Activated CD4-positive, alpha-beta memory T cell treated with anti-CD3 and anti-CD28 coated beads, Interleukin-2, amount 10 ng/mL, durations not matched to agents 7 days and 5 days (primary cell): ENCODE measurements at regions not wholly inside any gene's neighbourhood (a gene's known extent, or its start where the extent isn't known, plus 50 kb on each side); places are given as distances from the start of the nearest gene placed in this dataset.

ENCODE experiments used
- CTCF ChIA-PET: fragments of 350-600 bp; sonication (Branson Sonifier 250); formaldehyde crosslinking; loops from one replicate; lab custom pipeline; 2021; ENCODE audit warnings: antibody characterized with exemption, inconsistent platforms; lab: Charles Lee
- POLR2A ChIA-PET: fragments of 350-600 bp; sonication (Branson Sonifier 250); formaldehyde crosslinking; loops from one replicate; lab custom pipeline; 2021; ENCODE audit warnings: antibody characterized with exemption; lab: Charles Lee
- DNase-seq: peaks from one replicate; pipeline ENCODE4 v3.0.0-alpha.2; 2020
- H3K27ac Mint-ChIP-seq: one replicate; pipeline ENCODE4 v1.8.0; 2021; ENCODE audit warnings: mild to moderate bottlenecking, mixed read lengths
- H3K27me3 Mint-ChIP-seq: one replicate; pipeline ENCODE4 v1.8.0; 2021; ENCODE audit warnings: mixed read lengths
- H3K36me3 Mint-ChIP-seq: one replicate; pipeline ENCODE4 v1.8.0; 2021; ENCODE audit warnings: low read depth, mixed read lengths
- H3K4me1 Mint-ChIP-seq: one replicate; pipeline ENCODE4 v1.8.0; 2021; ENCODE audit warnings: mixed read lengths
- H3K4me3 Mint-ChIP-seq: one replicate; pipeline ENCODE4 v1.8.0; 2021; ENCODE audit warnings: mild to moderate bottlenecking, mixed read lengths
- H3K9me3 Mint-ChIP-seq: one replicate; pipeline ENCODE4 v1.8.0; 2021; ENCODE audit warnings: mixed read lengths

DNA sequence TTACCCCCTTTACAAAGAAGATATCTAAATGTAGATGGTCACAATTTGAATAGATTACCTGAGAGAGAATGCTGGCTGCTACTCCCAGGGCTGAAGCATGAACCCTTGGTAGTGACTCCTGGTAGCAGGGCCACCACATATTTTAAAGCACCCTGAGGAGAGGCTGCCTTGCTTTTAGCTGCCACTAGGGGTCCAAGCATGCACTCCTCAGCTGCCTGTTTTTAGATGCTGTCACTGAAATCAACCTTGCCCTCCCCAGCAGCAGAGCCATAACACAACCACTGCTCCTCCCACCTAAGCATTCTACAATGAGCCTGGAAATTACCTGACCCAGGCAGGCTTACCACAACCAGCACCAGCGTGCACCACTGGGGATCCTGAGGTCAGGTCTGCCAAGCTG is 850.9 kb downstream of the FAM133A start:
- DNase-seq: no peak
- CTCF ChIA-PET: no interaction called here
- Mint-ChIP-seq H3K4me3 (no peak overlapping the region), H3K4me1 (no peaks in the 10 kb centered on the region), H3K27ac (no peak overlapping the region), H3K9me3 (no peaks in the 10 kb centered on the region), H3K27me3 (no peaks in the 10 kb centered on the region), H3K36me3 (no peaks in the 10 kb centered on the region)
- POLR2A ChIA-PET: no interaction called here

DNA sequence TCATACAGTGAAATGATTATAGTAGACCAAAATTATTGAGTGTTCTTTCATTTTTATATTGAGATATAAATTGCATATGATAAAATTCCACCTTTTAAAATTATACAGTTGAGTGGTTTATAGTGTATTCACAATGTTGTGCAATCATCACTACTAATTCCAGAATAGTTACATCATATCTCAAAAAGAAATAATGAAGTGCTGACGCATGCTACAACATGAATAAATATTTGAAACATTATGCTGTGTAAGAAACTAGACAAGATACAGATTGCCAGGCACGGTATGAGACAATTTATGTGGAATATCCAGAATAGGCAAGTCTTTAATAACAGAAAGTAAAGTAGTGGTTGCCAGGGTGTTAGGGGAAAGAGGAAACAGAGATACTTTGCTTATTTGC is 871.7 kb downstream of the FAM133A start:
- Mint-ChIP-seq H3K4me3 (no peak overlapping the region), H3K36me3 (no peaks in the 10 kb centered on the region), H3K27ac (no peak overlapping the region), H3K4me1 (no peaks in the 10 kb centered on the region), H3K27me3 (no peaks in the 10 kb centered on the region), H3K9me3 (no peaks in the 10 kb centered on the region)
- DNase-seq: no peak
- ChIA-PET POLR2A (no interaction called here), CTCF (no interaction called here)

DNA sequence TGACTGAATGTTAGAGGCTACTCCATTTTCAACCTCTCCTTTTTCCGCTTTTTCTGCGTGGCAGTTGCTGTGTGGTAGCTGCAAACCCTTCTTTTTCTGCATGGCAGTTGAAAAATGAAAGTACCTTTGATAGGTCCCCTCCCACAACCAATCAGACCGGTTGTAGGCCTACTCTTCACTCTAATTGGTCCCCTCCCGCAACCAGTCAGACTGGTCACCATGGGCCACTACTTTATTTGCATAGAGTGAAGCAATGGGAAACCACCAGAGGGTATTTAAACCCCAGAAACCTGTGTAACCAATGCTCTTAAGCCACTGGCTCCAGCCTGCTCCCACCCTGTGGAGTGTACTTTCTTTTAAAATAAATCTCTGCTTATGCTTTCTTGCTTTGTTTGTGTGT is 877.8 kb downstream of the FAM133A start:
- Mint-ChIP-seq H3K36me3 (no peaks in the 10 kb centered on the region), H3K4me1 (no peaks in the 10 kb centered on the region), H3K9me3 (no peaks in the 10 kb centered on the region), H3K27ac (no peak overlapping the region), H3K27me3 (no peaks in the 10 kb centered on the region), H3K4me3 (no peak overlapping the region)
- ChIA-PET POLR2A (no interaction called here), CTCF (no interaction called here)
- DNase-seq: no peak

DNA sequence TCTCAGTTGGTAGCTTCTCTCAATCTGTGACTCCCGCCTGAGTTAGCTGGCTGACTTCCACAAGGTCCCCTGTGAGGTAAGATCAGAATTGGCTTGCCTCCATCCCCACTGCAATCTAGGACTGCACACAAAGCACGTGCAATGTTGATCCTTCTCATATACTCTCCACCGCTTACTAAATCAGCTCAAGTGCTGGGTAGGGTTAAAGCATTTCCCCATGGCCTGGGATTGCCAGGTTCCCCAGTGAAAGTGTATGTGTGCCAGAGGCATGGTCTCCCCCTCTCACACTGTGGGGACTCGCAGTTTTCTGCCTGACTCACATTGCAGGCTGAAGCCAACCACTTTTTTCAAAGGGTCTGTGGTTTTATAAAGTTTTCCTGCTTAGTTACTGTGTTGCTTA is 886.9 kb downstream of the FAM133A start:
- H3K27me3 Mint-ChIP-seq: no peaks in the 10 kb centered on the region
- H3K36me3 Mint-ChIP-seq: no peaks in the 10 kb centered on the region
- no peaks in the 10 kb centered on the region for H3K9me3 Mint-ChIP-seq
- no peak overlapping the region for H3K27ac Mint-ChIP-seq
- no peaks in the 10 kb centered on the region for H3K4me1 Mint-ChIP-seq
- CTCF ChIA-PET: no interaction called here
- DNase-seq: no peak
- POLR2A ChIA-PET: no interaction called here
- no peak overlapping the region for H3K4me3 Mint-ChIP-seq

DNA sequence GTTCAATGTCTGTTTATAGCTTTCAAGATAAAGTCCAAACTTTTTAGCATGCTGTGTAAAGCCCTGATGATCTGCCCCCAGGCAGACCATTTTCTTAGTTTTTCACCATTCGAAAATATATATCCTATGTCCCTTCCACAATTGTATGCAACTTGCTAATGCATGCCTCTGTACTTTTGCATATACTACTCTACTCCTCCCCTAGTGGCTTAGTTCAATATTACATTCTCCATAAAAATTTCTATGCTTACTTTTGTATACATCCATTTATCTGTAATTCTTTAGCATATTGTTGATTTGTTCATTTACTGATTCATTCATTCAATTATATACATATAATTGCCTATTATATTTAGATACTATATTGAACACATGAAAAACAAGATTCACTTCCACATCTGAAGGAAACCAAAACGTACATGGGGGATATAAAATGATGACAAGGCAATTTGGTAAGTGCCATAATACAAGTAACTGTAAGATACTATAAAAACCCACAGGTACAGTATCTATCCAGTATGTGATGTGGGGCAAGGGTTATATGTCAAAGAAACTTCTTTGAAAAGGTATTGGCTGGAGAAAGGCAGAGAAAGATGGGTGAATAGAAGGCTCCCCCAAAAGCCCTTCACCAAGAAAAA is 902.5 kb downstream of the FAM133A start:
- CTCF ChIA-PET: no interaction called here
- Mint-ChIP-seq H3K27me3 (no peaks in the 10 kb centered on the region), H3K4me1 (no peaks in the 10 kb centered on the region), H3K27ac (no peak overlapping the region), H3K9me3 (no peaks in the 10 kb centered on the region), H3K36me3 (no peaks in the 10 kb centered on the region), H3K4me3 (no peak overlapping the region)
- DNase-seq: no peak
- POLR2A ChIA-PET: no interaction called here

DNA sequence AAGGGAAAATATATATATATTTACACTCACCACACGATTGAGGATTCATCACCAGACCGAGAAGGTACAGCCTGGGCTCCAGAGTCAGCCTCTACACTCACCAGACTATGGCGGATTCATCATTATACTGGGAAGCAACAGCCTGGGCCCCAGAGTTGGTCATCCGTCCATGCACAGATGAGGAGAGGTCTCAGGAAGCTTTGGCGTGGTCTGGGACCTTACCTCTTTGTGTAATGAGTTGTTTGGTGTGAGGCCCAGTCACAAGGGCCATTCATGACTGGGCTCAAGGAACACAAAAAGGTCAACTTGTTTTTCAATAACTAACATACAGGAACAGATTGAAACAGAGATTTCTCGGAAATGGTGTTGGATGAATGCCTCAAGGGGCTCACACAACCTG is 926.1 kb downstream of the FAM133A start:
- Mint-ChIP-seq H3K9me3 (no peaks in the 10 kb centered on the region), H3K4me3 (no peak overlapping the region), H3K36me3 (no peaks in the 10 kb centered on the region), H3K27me3 (no peaks in the 10 kb centered on the region), H3K4me1 (no peaks in the 10 kb centered on the region), H3K27ac (no peak overlapping the region)
- no peak for DNase-seq
- ChIA-PET POLR2A (no interaction called here), CTCF (no interaction called here)

DNA sequence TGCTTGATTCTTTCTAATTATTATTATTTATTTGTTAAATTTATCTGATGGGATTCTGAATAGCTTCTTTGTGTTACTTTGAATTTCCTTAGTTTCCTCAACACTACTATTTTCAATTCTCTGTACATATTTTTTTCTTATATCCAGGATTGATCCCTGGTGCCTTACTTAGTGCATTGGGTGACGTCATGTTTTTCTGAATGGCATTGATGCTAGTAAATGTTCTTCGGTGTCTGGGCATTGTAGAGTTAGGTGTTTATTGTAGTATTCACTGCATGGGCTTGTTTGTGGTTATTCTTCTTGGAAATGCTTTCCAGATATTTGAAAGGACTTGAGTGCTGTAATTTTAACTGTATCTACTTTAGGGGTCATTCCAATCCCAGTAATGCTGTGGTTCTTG is 938.1 kb downstream of the FAM133A start:
- no peak for DNase-seq
- no peaks in the 10 kb centered on the region for H3K36me3 Mint-ChIP-seq
- H3K4me1 Mint-ChIP-seq: no peaks in the 10 kb centered on the region
- no peak overlapping the region for H3K4me3 Mint-ChIP-seq
- no peaks in the 10 kb centered on the region for H3K27me3 Mint-ChIP-seq
- H3K27ac Mint-ChIP-seq: no peak overlapping the region
- POLR2A ChIA-PET: no interaction called here
- no peaks in the 10 kb centered on the region for H3K9me3 Mint-ChIP-seq
- CTCF ChIA-PET: no interaction called here

DNA sequence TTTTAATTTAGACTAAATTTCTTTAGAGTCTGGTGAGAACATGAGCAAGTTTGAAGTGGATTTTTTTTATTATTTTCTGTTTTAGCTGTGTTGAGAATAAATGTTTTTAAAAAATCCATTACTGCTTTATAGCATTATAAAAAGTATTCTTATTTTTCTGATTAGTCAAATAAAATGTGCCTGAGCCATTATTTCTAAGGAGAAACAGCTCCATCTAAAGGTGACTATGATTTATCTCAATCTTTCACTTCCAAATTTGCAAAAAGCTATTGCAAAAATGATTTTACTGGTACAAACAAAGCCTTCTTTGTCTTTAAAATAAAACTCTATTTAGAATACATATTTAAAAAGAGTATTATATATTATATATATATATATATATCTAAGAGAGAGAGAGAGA is 959.2 kb downstream of the FAM133A start:
- H3K4me3 Mint-ChIP-seq: no peak overlapping the region
- H3K27me3 Mint-ChIP-seq: no peaks in the 10 kb centered on the region
- H3K27ac Mint-ChIP-seq: no peak overlapping the region
- H3K9me3 Mint-ChIP-seq: no peaks in the 10 kb centered on the region
- no peaks in the 10 kb centered on the region for H3K36me3 Mint-ChIP-seq
- ChIA-PET CTCF (no interaction called here), POLR2A (no interaction called here)
- no peaks in the 10 kb centered on the region for H3K4me1 Mint-ChIP-seq
- DNase-seq: no peak

DNA sequence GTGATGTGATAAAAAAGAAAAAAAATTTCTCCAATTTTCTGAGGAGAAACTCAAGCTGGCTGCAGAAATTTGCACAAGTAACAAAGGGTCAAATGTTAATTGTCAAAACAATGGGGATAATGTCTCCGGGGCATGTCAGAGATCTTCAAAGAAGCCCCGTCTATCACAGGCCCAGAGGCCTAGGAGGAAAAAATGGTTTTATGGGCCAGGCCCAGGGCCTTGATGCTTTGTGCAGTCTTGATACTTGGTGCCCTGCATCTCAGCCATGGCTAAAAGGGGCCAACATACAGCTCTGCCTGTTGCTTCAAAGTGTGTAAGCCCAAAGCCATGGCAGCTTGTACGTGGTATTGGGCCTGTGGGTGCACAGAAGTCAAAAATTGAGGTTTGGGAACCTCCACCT is 961.0 kb downstream of the FAM133A start:
- CTCF ChIA-PET: no interaction called here
- Mint-ChIP-seq H3K9me3 (no peaks in the 10 kb centered on the region), H3K4me1 (no peaks in the 10 kb centered on the region), H3K36me3 (no peaks in the 10 kb centered on the region), H3K27ac (no peak overlapping the region), H3K27me3 (no peaks in the 10 kb centered on the region), H3K4me3 (no peak overlapping the region)
- no peak for DNase-seq
- POLR2A ChIA-PET: no interaction called here

DNA sequence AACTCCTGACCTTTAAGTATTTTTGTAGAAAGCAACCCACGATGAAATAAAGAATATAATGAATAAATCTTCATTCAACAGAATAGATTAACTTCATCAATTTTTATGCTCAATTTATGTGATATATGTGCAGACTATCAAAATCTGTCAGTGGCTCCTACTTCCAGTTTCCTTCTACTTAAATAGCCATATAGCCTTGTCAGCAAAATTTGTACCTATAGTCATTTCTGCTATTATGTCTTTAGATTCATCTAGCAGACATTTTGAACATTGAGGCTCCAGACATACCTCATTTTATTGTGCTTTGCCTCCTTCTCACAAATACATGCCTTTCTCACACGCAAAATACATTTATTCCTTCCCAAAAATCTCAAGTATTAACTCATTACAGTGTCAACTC is 971.7 kb downstream of the FAM133A start:
- POLR2A ChIA-PET: no interaction called here
- CTCF ChIA-PET: no interaction called here
- Mint-ChIP-seq H3K27ac (no peak overlapping the region), H3K27me3 (no peaks in the 10 kb centered on the region), H3K4me1 (no peaks in the 10 kb centered on the region), H3K4me3 (no peak overlapping the region), H3K36me3 (no peaks in the 10 kb centered on the region), H3K9me3 (peaks cover 3% of the 10 kb centered on the region)
- DNase-seq: no peak

DNA sequence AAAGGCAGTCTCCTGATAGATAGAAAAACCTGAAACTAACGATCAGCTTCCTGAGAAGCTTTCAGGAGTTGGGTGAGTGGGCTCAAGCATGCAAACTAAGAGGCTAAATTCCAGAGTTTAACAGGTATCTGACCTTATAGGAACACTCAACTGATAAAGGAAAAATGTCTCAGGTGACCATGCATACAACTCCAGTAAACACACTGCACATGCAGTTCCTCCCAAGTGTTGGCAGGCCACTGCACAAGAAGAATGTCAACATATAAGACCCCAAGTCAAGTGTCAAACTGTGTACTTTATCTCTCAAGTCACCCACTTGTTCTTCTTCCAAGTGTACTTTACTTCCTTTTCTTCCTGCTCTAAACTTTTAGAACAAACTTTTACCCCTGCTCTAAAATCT is 981.2 kb downstream of the FAM133A start:
- Mint-ChIP-seq H3K4me1 (no peaks in the 10 kb centered on the region), H3K27me3 (no peaks in the 10 kb centered on the region), H3K4me3 (no peak overlapping the region), H3K9me3 (no peaks in the 10 kb centered on the region), H3K36me3 (no peaks in the 10 kb centered on the region), H3K27ac (no peak overlapping the region)
- DNase-seq: no peak
- ChIA-PET CTCF (no interaction called here), POLR2A (no interaction called here)

DNA sequence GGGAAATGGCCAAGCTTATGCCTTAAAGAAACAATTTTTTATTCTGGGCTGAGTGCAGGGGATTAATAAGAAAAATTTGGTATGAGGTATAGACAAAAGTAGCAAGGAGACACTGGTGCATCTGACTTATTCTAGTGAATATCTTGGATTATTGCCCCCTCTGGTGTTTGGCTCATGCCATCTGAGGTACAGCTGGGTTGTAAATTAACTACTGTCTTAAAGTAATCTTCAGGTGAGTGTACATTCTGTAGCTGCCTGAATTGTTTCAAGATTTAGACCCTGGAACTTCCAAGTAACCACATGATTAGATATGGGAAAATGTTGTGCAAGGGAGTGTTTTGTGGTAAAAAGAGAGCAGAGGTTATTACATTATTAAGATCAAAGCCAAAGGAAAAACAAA is 988.7 kb downstream of the FAM133A start:
- POLR2A ChIA-PET: no interaction called here
- Mint-ChIP-seq H3K9me3 (no peaks in the 10 kb centered on the region), H3K27me3 (no peaks in the 10 kb centered on the region), H3K4me3 (no peak overlapping the region), H3K4me1 (no peaks in the 10 kb centered on the region), H3K27ac (no peak overlapping the region), H3K36me3 (no peaks in the 10 kb centered on the region)
- CTCF ChIA-PET: no interaction called here
- no peak for DNase-seq

DNA sequence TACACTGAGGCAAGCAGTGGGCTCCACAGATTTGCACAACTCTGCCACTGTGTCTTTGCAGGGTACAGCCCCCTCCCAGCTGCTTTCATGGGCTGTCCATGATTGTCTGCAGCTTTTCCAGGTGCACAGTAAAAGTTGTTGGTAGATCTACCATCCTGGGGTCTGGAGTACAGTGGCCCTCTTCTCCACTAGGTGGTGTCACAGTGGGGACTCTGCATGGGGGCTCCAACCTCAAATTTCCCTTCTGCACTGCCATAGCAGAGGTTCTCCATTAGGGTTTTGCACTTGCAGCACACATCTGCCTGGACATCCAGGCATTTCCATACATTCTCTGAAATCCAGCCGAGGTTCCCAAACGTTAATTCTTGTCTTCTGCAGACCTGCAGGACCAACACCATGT is 1002.3 kb downstream of the FAM133A start:
- no peaks in the 10 kb centered on the region for H3K4me1 Mint-ChIP-seq
- ChIA-PET POLR2A (no interaction called here), CTCF (no interaction called here)
- no peaks in the 10 kb centered on the region for H3K9me3 Mint-ChIP-seq
- no peaks in the 10 kb centered on the region for H3K27me3 Mint-ChIP-seq
- DNase-seq: no peak
- no peaks in the 10 kb centered on the region for H3K36me3 Mint-ChIP-seq
- no peak overlapping the region for H3K27ac Mint-ChIP-seq
- no peak overlapping the region for H3K4me3 Mint-ChIP-seq

DNA sequence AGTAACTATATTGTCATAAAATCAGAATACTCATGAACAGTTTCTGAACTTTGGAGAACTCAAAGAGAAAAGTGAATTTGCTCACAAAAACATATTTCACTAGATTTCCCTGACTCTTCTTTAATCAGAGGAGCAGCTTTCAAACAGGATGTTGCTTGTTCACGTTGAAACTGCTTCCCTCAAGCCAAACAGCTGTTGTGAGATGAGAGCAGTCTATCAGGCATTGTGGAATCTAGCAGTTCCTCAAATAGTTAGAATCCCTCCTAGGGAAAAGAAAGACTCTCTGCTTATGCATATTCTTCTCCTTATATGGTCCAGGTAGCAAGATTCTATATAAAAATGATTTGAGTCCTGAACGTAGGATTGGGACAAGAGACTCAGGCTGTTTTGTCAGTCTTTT is 1012.1 kb downstream of the FAM133A start:
- Mint-ChIP-seq H3K27ac (no peak overlapping the region), H3K4me1 (no peaks in the 10 kb centered on the region), H3K36me3 (no peaks in the 10 kb centered on the region), H3K4me3 (no peak overlapping the region), H3K9me3 (peaks cover 2% of the 10 kb centered on the region), H3K27me3 (no peaks in the 10 kb centered on the region)
- ChIA-PET CTCF (no interaction called here), POLR2A (no interaction called here)
- DNase-seq: no peak
